AG09309 (cell line): ENCODE measurements at regions not wholly inside any gene's neighbourhood (a gene's known extent, or its start where the extent isn't known, plus 50 kb on each side); places are given as distances from the start of the nearest gene placed in this dataset.
"Not testable (repeated sequence)": the region's sequence is repeated elsewhere in the genome, so short reads cannot be mapped to it uniquely, and the experiment has no call there.

Source experiments
- DNase-seq: peaks from one replicate; pipeline ENCODE4 v3.0.0-alpha.2; 2010; ENCODE audit warnings: low read depth
- H3K4me3 ChIP-seq: 2 replicates; pipeline ENCODE4 v1.5.1; 2011; ENCODE audit warnings: mild to moderate bottlenecking, low read depth, low read length, moderate library complexity; ENCODE audit not compliant: control insufficient read depth

GRCh38 chr5:176018598-176018997, 50.5 kb upstream of the THOC3 start:
- not testable (repeated sequence) for DNase-seq

DNA sequence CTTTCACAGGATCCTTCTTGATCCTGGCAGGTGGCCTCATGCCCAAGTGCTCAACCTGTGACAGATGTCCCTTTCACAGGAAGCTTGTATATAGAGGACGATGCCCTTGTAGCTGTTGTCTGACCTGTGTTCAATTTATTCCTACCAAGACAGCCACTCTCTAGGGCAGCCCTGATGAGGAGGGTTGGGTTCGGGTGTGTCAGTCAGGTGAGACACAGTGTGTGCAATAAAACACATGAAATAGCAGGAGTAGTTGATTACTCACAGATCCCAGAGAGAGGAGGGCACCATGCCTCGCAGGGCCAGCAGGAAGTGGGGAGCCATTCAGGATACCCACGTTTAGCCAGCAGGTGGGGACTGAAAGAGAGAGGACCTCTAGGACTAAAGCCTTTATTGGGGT, 52.7 kb upstream of the THOC3 start:
- H3K4me3 ChIP-seq, DNase-seq: not testable (repeated sequence)

More at GRCh38 chr5:176018598-176018997, 50.5 kb upstream of the THOC3 start:
- H3K4me3 ChIP-seq, result not testable (repeated sequence)

DNA sequence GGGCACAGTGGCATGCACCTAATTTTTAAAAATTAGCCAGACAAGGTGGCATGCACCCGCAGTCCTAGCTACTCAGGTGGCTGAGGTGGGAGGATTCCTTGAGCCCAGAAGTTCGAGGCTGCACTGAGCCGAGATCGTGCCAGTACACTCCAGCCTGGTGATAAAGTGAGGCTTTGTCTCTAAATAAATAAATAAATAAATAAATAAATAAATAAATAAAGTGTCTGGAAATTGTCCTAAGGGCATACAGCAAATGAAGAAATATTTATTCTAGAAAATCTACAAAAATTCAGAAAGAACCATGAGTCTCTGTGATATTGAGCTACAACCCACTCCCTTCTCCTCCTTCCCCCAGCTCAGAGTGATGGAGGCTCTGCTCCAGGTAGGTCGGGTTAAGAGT, 55.4 kb upstream of the THOC3 start:
- H3K4me3 ChIP-seq, result not testable (repeated sequence)

GRCh38 chr5:176029445-176029844, 61.3 kb upstream of the THOC3 start:
- not testable (repeated sequence) for DNase-seq, H3K4me3 ChIP-seq

More for the DNA sequence above, 55.4 kb upstream of the THOC3 start:
- DNase-seq, result not testable (repeated sequence)

DNA sequence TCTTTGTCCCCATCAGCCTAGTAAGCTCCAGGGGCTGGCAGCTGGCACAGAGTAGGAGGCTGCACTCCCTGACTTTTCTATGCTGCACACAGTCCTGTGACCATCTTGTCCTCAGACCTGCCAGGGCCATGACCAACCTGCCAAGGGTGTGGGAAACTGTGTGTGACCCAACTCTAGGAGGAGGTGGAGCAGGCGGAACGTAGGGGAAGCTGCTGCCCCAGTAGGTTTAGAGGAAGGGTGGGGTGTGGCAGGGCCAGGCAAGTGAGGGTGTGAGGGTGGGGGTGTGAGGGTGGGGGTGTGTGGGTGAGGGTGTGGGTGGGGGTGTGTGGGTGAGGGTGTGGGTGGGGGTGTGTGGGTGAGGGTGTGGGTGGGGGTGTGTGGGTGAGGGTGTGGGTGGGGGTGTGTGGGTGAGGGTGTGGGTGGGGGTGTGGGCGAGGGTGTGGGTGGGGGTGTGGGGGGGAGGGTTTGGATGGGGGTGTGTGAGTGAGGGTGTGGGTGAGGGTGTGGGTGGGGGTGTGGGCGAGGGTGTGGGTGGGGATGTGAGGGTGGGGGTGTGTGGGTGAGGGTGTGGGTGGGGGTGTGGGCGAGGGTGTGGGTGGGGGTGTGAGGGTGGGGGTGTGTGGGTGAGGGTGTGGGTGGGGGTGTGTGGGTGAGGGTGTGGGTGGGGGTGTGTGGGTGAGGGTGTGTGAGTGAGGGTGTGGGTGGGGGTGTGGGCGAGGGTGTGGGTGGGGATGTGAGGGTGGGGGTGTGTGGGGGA, 62.4 kb upstream of the THOC3 start:
- not testable (repeated sequence) for DNase-seq, H3K4me3 ChIP-seq

- DNase-seq, H3K4me3 ChIP-seq: not testable (repeated sequence)
These were observed 63.0 kb upstream of the THOC3 start for GRCh38 chr5:176031118-176031510.

GRCh38 chr5:176033186-176033585, 65.1 kb upstream of the THOC3 start:
- not testable (repeated sequence) for H3K4me3 ChIP-seq

DNA sequence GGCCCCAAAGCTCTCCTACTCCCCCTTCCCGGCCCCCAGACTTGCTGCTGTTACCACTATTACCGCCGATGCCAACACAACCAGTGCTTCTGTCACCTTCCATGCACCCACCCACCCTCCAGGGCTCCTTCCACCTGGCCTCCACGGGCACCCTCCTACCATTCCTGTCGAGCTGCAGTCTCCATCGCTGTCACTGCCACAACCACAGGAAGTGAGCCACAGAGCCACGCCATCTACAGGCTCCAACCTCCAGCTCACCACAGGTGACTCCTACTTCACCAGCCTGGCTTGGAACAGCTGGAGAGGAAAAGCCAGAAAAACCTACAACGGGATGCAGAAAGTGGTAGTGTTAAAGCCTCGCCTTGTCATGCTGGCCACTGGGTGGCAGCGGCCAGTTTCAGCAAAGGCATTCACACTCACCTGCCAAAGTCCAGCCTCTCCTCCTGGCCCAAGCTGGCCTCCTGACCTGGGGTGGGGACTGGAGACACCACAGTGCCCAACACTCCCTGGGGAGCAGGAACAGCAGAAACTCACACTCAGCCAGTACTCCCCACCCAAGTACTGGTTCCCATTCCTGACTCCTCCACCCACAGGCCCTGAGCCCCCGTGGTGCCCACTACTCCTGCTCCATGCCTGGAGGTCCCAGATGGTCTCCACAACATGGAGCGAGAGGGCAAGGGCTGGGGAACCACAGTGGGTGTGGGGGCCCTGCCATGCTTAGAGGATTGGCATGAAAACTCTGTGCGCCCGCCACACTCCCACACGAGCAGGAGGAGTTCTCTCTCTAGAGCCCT, 66.5 kb upstream of the THOC3 start:
- DNase-seq, H3K4me3 ChIP-seq: not testable (repeated sequence)

More at GRCh38 chr5:176033186-176033585, 65.1 kb upstream of the THOC3 start:
- DNase-seq, result not testable (repeated sequence)

DNA sequence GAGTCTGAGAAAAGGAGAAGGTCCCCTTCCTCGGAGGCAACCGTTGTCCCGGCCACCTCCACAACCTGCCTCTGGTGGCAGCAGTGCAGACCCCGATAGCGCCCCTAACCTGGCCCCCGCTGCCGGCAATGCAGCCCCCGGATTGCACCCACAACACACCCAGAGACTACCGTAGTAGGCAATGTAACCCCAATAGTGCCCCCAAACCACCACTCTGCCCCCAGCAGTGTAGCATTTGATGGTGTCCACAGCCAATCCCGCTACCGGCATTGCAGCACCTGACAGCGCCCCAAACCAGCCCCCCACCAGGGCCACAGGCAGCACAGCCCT, 67.1 kb upstream of the THOC3 start:
- not testable (repeated sequence) for DNase-seq, H3K4me3 ChIP-seq

DNA sequence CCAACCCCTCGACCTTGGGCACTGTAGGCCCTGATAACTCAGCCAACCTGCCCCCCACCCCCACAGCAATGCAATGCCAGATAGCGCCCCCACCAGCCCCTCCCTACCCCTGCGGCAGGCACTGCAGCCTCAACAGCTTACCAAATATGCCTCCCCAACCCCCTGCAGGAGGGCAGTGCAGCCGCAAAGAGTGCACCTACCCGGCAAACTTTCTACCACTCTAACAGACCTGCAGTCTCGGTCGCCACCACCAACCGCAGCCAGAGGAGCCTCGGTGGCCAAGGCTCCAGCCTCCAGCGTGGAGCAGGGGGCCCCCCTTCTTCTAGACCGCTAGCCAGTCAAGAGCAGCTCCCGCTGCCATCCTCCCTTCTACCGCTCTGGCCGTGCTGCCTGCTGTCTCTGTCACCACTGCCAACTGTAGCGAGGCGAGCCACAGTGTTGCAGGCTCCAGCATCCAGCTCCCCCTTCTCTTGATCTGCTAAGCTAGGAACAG, 67.7 kb upstream of the THOC3 start:
- DNase-seq, H3K4me3 ChIP-seq: not testable (repeated sequence)

DNA sequence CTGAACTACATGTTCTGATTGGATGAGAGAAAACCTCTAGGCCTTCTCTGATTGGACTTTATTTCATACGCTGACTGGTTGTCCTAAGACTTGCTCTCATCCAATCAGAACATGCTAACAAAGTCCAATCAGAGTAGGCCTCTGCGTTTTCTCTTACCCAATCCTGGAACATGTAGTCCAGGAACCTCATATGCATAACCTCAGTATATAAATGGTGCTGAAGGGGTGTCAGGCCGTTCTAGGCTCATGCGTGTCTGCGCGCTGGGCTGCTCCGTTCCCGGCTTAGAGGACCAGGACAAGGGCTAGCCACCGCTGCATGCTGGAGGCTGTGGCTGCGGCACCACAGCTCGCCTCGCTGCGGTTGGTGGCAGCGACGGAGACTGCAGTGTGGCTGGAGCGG, 68.3 kb upstream of the THOC3 start:
- H3K4me3 ChIP-seq, DNase-seq: not testable (repeated sequence)

DNA sequence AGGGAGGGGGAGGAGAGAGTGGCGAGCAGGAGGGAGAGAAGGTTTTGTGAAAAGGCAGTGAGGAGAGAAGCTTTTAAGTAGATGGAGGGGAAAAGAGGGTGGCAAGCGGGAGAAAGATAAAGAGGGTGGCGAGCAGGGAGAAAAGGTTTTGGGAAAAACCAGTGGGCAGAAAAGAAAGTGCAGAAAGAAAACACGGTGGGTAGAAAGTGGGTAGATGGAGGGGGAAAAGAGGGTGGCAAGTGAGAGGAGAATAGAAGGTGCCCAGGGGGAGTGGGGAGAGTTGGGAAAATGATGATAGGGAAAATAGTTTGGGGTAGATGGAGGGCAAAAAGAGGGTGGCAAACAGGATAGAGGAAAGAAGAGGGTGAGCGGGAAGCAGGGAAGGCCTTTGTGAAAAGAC, 69.1 kb upstream of the THOC3 start:
- H3K4me3 ChIP-seq, DNase-seq: not testable (repeated sequence)

GRCh38 chr5:176040105-176040801, 72.1 kb upstream of the THOC3 start:
- not testable (repeated sequence) for DNase-seq

DNA sequence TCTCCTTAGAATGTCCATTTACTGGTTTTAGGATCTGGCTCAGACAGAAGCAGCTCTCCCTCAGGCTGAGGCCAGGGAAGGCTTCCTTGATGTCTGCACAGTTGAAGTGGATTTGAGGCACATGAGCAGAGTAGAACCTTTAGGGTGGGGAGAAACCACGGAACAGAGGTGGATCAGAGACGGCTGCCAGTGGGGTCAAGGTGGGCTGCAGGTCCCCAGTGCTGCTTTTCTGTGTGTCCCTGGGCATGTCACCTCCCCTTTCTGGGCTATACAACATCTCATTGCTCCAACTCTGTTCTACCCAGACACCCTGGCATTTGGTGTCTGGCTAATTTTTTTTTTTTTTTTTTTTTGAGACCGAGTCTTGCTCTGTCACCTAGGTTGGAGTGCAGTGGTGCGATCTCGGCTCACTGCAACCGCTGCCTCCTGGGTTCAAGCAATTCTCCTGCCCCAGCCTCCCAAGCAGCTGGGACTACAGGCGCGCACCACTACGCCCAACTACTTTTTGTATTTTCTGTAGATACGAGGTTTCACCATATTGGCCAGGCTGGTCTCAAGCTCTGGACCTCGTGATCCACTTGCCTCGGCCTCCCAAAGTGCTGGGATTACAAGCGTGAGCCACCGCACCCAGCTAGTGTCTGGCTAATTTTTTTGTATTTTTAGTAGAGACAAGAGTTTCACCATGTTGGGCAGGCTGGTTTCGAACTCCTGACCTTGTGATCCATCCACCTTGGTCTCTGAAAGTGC, 73.3 kb upstream of the THOC3 start:
- not testable (repeated sequence) for H3K4me3 ChIP-seq, DNase-seq

More at GRCh38 chr5:176040105-176040801, 72.1 kb upstream of the THOC3 start:
- not testable (repeated sequence) for H3K4me3 ChIP-seq

- DNase-seq, H3K4me3 ChIP-seq: not testable (repeated sequence)
These were observed 74.0 kb upstream of the THOC3 start for GRCh38 chr5:176042020-176042658.

- not testable (repeated sequence) for DNase-seq
These were observed 75.2 kb upstream of the THOC3 start for GRCh38 chr5:176043252-176043829.

DNA sequence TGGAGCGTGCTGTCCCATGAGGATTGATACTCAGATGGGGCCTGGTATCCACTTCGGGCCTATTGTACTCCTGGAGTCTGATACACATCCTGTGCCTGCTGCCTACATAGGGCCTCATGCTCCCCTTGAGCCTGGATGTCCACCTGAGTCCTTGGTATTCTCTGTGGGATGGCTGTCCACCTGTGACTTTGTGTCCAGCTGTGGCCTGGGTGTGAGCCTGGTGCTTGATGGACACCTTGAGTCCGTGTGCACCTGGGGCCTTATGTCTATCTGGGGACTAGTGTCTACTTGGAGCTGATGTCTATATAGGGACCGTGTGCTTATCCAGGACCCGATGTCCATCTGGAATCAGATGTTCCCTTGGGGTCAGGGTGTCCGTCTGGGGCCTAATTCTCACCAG, 75.9 kb upstream of the THOC3 start:
- not testable (repeated sequence) for DNase-seq, H3K4me3 ChIP-seq

More at GRCh38 chr5:176043252-176043829, 75.2 kb upstream of the THOC3 start:
- H3K4me3 ChIP-seq, result not testable (repeated sequence)
